Transverse colon (tissue), 3 donors: ENCODE measurements at regions not wholly inside any gene's neighbourhood (a gene's known extent, or its start where the extent isn't known, plus 50 kb on each side); places are given as distances from the start of the nearest gene placed in this dataset.
"Not testable (repeated sequence)": the region's sequence is repeated elsewhere in the genome, so short reads cannot be mapped to it uniquely, and the experiment has no call there.

ENCODE experiments used
- EP300 ChIP-seq: sonication (generic); formaldehyde crosslinking; IDR thresholded peaks from one replicate; pipeline ENCODE4 v1.6.1; 2017; ENCODE audit warnings: antibody characterized with exemption, low read depth
- POLR2AphosphoS5 ChIP-seq, 3 donors: sonication (generic); formaldehyde crosslinking; IDR thresholded peaks; one replicate each; pipeline ENCODE4 v1.6.1; 2016; ENCODE audit warnings: antibody characterized with exemption in 3 of 3

- TF ChIP-seq EP300; POLR2AphosphoS5 (IDR thresholded peaks at IDR 0.05): not testable (repeated sequence)
Measured at GRCh38 chr11:87452025-87452424, 414.3 kb downstream of the TMEM135 start.
